HEK293 (cell line): ENCODE measurements at regions not wholly inside any gene's neighbourhood (a gene's known extent, or its start where the extent isn't known, plus 50 kb on each side); places are given as distances from the start of the nearest gene placed in this dataset.

ENCODE experiments used
- CTCF ChIA-PET: fragments of 350-600 bp; formaldehyde crosslinking; extraction: SDS; loops from one replicate; lab custom pipeline; 2021; ENCODE audit warnings: antibody characterized with exemption; lab: Yijun Ruan, JAX
- POLR2A ChIA-PET: fragments of 300-600 bp; formaldehyde crosslinking; extraction: SDS; loops from one replicate; lab custom pipeline; 2020; ENCODE audit warnings: antibody characterized with exemption, inconsistent platforms; lab: Yijun Ruan, JAX
- H3K27ac ChIP-seq: fragments of 200-500 bp; sonication (Bioruptor generic); 2 replicates; pipeline ENCODE4 v1.5.1; 2014; ENCODE audit warnings: low read depth, low read length, control low read depth, inconsistent platforms; ENCODE audit errors: extremely low read depth
- H3K36me3 ChIP-seq, 2 experiments: fragments of 200-500 bp in 1 of 2; sonication (Bioruptor generic) in 1 of 2; 1 replicate in 1 of 2; 2 replicates in 1 of 2; pipeline ENCODE4 v1.5.1; 2014 to 2017; ENCODE audit warnings: inconsistent platforms in 2 of 2, low read length in 2 of 2; ENCODE audit not compliant: control insufficient read depth in 2 of 2, insufficient read depth in 1 of 2
- H3K4me1 ChIP-seq: fragments of 200-500 bp; sonication (Bioruptor generic); 2 replicates; pipeline ENCODE4 v1.5.1; 2014; ENCODE audit warnings: mild to moderate bottlenecking, low read length, inconsistent platforms; ENCODE audit not compliant: control insufficient read depth, insufficient read depth
- H3K4me3 ChIP-seq: 2 replicates; pipeline ENCODE4 v1.5.1; 2011; ENCODE audit warnings: low read depth, mild to moderate bottlenecking, control low read depth, low read length, moderate library complexity
- H3K9me3 ChIP-seq: fragments of 200-500 bp; sonication (Bioruptor generic); 2 replicates; pipeline ENCODE4 v1.5.1; 2014; ENCODE audit warnings: low read depth, low read length, inconsistent platforms; ENCODE audit not compliant: control insufficient read depth, insufficient read depth
- BCL11B ChIP-seq: fragments of 450-650 bp; formaldehyde crosslinking; IDR thresholded peaks from 2 replicates; pipeline ENCODE4 v1.5.1; 2016; ENCODE audit warnings: low read depth, missing biosample characterization, missing genetic modification characterization
- ELK4 ChIP-seq: IDR thresholded peaks from 2 replicates; pipeline ENCODE4 v1.6.1; 2011; ENCODE audit warnings: mild to moderate bottlenecking, low read depth, low read length, borderline replicate concordance
- HIC1 ChIP-seq: fragments of 450-650 bp; formaldehyde crosslinking; IDR thresholded peaks from 2 replicates; pipeline ENCODE4 v1.5.1; 2016; ENCODE audit warnings: missing biosample characterization, missing genetic modification characterization
- HOXC10 ChIP-seq: sonication (generic); formaldehyde crosslinking; IDR thresholded peaks from 2 replicates; pipeline ENCODE4 v1.8.1; 2023; ENCODE audit warnings: mild to moderate bottlenecking, missing genetic modification reagents
- SP7 ChIP-seq: fragments of 450-650 bp; formaldehyde crosslinking; IDR thresholded peaks from 2 replicates; pipeline ENCODE4 v1.5.1; 2016; ENCODE audit warnings: missing biosample characterization, missing genetic modification characterization
- ZBTB8A ChIP-seq: fragments of 450-650 bp; formaldehyde crosslinking; IDR thresholded peaks from 2 replicates; pipeline ENCODE4 v1.5.1; 2016; ENCODE audit warnings: missing biosample characterization, missing genetic modification characterization
- ZNF112 ChIP-seq: fragments of 450-650 bp; formaldehyde crosslinking; IDR thresholded peaks from 2 replicates; pipeline ENCODE4 v1.5.0; 2017; ENCODE audit warnings: missing biosample characterization, missing genetic modification characterization
- ZNF24 ChIP-seq: fragments of 450-650 bp; formaldehyde crosslinking; IDR thresholded peaks from 2 replicates; pipeline ENCODE4 v1.5.1; 2016; ENCODE audit warnings: missing biosample characterization, missing genetic modification characterization
- ZNF350 ChIP-seq: fragments of 450-650 bp; formaldehyde crosslinking; IDR thresholded peaks from 2 replicates; pipeline ENCODE4 v1.5.0; 2017; ENCODE audit warnings: missing biosample characterization, mild to moderate bottlenecking, missing genetic modification characterization
- ZNF580 ChIP-seq: fragments of 450-650 bp; formaldehyde crosslinking; IDR thresholded peaks from 2 replicates; pipeline ENCODE4 v1.5.1; 2016; ENCODE audit warnings: missing biosample characterization, missing genetic modification characterization
- ZNF621 ChIP-seq: fragments of 450-650 bp; formaldehyde crosslinking; IDR thresholded peaks from 2 replicates; pipeline ENCODE4 v1.5.1; 2017; ENCODE audit warnings: missing biosample characterization, missing genetic modification characterization
- ZNF626 ChIP-seq: fragments of 450-650 bp; sonication (Bioruptor Pico); formaldehyde crosslinking; IDR thresholded peaks from 2 replicates; pipeline ENCODE4 v1.5.1; 2018; ENCODE audit warnings: missing biosample characterization, missing genetic modification characterization, inconsistent platforms
- TF ChIP-seq, protein P1 (sequence below): fragments of 450-650 bp; formaldehyde crosslinking; IDR thresholded peaks from 2 replicates; pipeline ENCODE4 v1.5.1; 2016; ENCODE audit warnings: missing biosample characterization, missing genetic modification characterization, low read depth
- TF ChIP-seq, protein P2 (sequence below): fragments of 450-650 bp; formaldehyde crosslinking; IDR thresholded peaks from 2 replicates; pipeline ENCODE4 v1.5.1; 2016; ENCODE audit warnings: missing biosample characterization, missing genetic modification characterization

DNA sequence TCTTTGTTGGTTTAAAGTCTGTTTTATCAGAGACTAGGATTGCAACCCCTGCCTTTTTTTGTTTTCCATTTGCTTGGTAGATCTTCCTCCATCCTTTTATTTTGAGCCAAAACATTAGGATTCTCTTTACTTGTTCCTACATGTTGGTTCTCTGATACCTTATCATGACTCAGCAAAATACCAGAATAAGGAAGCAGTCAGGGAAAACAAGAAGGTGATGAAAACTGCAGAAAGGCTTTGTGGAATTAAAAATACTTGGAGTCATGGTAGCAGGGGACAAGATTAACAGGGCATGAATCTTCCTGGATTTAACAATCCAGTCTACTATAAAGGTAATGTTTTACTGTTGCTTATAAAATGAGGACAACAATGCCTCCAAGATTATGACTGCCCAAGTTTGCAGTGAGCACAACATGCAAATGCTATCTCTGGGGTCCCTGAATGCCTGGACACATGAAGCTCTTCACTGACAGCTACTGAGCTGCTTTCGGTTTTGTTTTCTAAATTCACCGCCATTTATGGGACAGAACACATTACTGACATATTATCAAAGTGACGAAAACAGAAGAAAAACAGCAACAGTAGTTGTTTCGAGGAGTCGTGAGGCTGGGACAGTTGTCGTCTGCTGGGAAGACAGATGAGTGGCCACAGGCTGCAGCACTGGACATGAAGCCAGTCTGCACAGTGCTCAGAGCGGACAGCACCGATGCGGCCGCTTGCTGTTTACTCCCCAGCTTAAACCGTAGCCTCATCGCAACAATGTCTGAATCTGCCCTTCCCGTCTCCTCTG is 174.5 kb upstream of the DKK2 start:
- Histone ChIP-seq H3K4me1 (no peaks in the 10 kb centered on the region), H3K9me3 (no peaks in the 10 kb centered on the region), H3K36me3 (no peaks in the 10 kb centered on the region)
- CTCF ChIA-PET, result no interaction called here
- TF ChIP-seq ELK4 (no peak), BCL11B (no peak), ZBTB8A (tag by site-specific recombination) (no peak), ZNF580 (tag by site-specific recombination) (no peak)
- TF ChIP-seq, all 188 proteins: peak for 0
- Histone ChIP-seq H3K4me3 (no peak overlapping the region), H3K27ac (no peak overlapping the region)
- POLR2A ChIA-PET, result no interaction called here

- no peaks in the 10 kb centered on the region for H3K9me3 ChIP-seq
- TF ChIP-seq ZNF24 (tag by site-specific recombination), result no peak
- no peak for TF ChIP-seq HIC1 (tag by site-specific recombination)
- TF ChIP-seq ZNF112 (tag by site-specific recombination), result no peak
- no peak for TF ChIP-seq ZNF350 (tag by site-specific recombination)
- H3K4me3 ChIP-seq, result no peak overlapping the region
- POLR2A ChIA-PET, result no interaction called here
- CTCF ChIA-PET, result no interaction called here
- H3K4me1 ChIP-seq, result no peaks in the 10 kb centered on the region
- H3K36me3 ChIP-seq, result no peaks in the 10 kb centered on the region
- H3K27ac ChIP-seq, result no peak overlapping the region
These were observed 167.6 kb upstream of the DKK2 start for GRCh38 chr4:107203733-107204132.

DNA sequence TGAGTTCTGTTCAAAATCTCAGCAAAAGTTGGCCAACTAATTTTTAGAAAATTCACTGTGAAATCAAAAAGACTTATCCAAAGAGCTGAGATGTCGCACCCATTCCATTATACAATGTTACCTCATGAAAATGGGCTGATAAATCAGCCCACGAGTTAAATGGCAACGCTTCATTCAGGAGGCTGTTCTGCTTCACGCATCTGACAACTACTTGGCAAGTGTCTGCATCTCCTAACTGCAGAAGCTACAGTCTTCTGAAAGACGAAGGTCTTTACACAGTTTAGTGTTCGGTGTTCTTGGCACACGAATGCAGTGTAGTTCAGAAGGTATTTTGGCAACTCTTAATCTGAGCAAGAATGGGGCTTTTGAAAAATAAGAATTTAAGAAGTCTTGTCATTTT is 166.6 kb upstream of the DKK2 start:
- ChIA-PET CTCF (no interaction called here), POLR2A (no interaction called here)
- no peaks in the 10 kb centered on the region for H3K36me3 ChIP-seq
- H3K27ac ChIP-seq, result no peak overlapping the region
- H3K9me3 ChIP-seq, result no peaks in the 10 kb centered on the region
- H3K4me1 ChIP-seq, result no peaks in the 10 kb centered on the region
- no peak overlapping the region for H3K4me3 ChIP-seq
- TF ChIP-seq SP7 (tag by site-specific recombination) (no peak), HOXC10 (CRISPR knock-in tag) (no peak), ZNF626 (tag by site-specific recombination) (no peak), ZNF621 (tag by site-specific recombination) (no peak)
- TF ChIP-seq, protein P1, sequence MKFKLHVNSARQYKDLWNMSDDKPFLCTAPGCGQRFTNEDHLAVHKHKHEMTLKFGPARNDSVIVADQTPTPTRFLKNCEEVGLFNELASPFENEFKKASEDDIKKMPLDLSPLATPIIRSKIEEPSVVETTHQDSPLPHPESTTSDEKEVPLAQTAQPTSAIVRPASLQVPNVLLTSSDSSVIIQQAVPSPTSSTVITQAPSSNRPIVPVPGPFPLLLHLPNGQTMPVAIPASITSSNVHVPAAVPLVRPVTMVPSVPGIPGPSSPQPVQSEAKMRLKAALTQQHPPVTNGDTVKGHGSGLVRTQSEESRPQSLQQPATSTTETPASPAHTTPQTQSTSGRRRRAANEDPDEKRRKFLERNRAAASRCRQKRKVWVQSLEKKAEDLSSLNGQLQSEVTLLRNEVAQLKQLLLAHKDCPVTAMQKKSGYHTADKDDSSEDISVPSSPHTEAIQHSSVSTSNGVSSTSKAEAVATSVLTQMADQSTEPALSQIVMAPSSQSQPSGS (tag by site-specific recombination), result no peak
- TF ChIP-seq, protein P2, sequence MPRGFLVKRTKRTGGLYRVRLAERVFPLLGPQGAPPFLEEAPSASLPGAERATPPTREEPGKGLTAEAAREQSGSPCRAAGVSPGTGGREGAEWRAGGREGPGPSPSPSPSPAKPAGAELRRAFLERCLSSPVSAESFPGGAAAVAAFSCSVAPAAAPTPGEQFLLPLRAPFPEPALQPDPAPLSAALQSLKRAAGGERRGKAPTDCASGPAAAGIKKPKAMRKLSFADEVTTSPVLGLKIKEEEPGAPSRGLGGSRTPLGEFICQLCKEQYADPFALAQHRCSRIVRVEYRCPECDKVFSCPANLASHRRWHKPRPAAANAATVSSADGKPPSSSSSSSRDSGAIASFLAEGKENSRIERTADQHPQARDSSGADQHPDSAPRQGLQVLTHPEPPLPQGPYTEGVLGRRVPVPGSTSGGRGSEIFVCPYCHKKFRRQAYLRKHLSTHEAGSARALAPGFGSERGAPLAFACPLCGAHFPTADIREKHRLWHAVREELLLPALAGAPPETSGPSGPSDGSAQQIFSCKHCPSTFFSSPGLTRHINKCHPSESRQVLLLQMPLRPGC (tag by site-specific recombination), result no peak
